Cardiac septum (tissue), 1 donor: ENCODE measurements at regions not wholly inside any gene's neighbourhood (a gene's known extent, or its start where the extent isn't known, plus 50 kb on each side); places are given as distances from the start of the nearest gene placed in this dataset.

Experiments used
- DNase-seq: peaks from one replicate; pipeline ENCODE4 v3.0.0-alpha.2; 2020; ENCODE audit warnings: low spot score
- intact Hi-C: fragments of 100-400 bp; cut with DNase I; formaldehyde crosslinking; loops from one replicate; pipeline ENCODE4 v1.14.0; 2022
- donor health status: DM: no; HTN: no; CAD: no.

DNA sequence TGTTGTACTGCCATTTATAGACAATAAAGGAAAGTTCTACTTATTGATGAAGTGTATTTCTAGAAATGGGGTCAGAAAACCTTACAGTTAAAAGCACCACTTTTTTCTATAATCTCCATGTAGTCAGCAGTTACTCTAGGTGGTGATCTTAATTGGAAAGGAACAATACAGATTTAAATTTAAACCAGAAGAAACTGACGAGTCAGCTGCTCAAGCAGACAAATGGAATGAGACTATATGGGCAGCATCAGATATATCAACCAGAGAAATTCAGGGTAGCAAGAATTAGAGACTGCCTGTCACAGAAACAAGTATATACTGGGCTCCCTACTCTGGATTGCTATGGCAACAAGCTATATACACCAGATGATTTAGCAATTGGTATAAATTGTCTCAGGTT is 99.6 kb upstream of the SCG2 start:
- intact Hi-C loops: no loop called here
- no peak for DNase-seq

DNA sequence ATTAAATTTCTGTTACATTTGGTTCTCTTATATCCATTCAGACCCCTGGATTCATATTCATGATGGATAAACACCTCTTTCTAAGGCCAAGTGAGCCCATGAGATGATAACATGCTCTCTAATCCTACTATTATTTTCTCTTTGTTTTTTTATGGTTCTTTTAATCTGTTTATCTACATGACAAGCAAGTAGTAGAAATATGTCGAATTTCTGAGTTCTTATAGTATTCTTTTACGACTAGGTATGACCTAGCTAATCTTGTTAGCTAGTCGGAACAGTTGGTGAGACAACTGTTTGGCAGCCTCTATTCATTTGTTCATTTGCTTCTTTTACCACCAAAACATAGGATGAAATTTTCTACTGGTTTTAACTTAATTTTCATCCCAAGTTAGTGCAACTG is 98.1 kb upstream of the SCG2 start:
- intact Hi-C loops: no loop called here
- DNase-seq: no peak

DNA sequence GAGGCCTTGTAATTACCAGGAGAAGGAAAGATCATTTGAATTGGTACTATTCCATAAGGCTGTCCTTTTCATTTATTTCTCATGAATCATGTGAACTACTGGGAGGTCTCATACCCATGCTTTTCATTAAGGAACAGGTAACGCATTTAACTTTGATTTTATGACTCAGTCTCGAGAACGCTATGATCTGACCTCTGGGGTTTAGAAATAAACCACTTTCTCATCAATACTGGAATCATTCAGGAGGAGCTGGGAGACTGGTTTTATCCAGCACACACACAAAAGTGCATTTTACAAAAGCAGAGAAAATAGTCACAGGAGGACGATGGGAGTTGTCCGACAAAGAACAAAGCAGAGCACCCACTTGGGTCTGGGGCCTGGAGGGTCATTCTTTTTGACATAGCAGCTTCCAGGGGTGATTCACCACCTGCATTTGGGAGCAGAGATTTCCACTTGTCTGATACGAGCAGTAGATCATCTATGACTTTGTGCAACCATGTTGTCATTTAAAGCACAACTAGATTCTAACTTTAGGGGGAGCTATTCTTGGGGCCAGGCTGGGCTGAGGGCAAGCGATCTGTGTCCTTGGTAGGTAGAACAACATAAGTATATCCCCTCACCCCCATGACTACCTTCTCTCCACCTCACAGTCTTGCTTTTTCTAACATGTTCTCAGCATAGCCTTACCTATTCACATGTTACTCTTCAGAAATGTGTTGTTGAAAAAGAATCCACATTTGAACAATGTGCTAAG is 95.9 kb upstream of the SCG2 start:
- no peak for DNase-seq
- intact Hi-C loops: no loop called here

DNA sequence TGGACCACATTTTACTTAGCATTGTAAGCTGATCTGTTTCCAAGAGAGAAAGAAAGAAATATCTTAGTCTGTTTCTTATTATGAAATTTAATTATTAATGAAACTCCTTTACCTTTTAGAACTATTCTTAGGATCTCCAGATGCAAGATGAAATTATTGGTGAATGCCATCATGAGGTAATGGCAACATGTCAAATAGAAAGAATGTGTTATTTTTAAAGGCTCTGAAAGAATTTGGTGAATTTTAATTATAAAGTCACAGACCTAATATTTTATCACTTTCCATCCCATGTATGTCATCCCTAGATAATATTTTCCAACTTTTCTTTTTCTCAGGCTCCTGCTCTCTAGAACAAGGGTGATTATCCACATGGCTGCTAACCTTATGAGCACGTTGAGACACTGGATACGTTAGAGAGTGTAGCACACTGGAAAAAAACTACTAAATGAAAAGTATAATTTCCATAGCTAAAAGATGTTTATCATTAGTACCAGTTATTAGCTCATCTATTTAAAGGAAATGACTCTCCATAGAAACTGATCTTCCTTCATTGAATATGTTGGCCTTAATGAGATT is 95.2 kb upstream of the SCG2 start:
- DNase-seq: no peak
- intact Hi-C loops: no loop called here

DNA sequence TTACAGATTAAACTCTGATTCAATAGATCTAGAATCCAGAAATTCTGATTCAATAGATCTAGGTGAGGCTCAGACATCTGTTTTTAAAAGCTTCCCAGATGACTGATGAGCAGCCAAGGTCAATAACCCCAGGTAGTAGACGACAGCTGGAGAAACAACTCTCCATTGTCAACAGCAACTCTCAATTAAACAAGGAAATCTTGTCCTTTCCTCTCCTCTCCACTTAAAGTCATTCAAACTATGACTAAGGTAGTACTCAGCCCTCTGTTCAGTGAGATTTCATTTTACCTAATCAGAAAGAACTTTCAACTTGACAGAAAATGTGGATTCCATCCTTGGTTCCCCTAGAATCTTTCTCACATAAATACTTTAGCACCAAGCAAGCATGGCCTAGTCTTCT is 94.6 kb upstream of the SCG2 start:
- no peak for DNase-seq
- intact Hi-C loops: no loop called here

DNA sequence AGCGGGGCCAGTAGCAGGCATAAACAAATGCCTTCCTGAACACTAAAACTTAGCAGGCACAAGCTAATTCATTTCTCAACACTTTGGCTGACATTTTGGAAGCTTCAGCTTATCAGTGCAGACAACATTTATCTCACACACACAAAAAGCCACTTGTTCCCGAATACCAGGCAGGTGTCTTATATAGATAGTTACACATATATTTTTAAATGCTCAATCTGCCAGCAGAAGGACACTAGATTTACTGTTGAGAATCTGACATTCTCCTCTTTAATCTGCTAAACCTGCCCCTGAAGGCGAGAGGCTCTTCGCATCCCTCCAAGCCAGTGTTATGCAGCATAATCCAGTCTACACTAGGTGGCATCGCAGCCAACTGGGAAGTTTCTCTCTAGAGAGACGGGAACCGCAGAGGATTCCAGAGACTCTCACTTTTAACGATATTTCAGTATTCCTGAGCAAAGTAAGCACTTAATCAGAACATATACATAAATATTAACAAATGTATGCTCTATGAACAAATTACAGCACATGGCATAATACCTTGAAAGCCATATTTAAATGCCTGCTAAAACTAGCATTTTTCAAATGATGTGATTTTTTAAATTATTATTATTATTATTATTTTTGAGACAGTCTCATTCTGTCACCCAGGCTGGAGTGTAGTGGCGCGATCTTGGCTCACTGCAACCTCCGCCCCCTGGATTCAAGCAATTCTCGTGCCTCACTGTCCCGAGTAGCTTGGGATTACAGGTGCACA is 90.2 kb upstream of the SCG2 start:
- DNase-seq: no peak
- intact Hi-C loops: loop anchor here (1.0 kb wide), 1 partner anchor 105 kb away; no protein-coding TSS in a partner anchor

DNA sequence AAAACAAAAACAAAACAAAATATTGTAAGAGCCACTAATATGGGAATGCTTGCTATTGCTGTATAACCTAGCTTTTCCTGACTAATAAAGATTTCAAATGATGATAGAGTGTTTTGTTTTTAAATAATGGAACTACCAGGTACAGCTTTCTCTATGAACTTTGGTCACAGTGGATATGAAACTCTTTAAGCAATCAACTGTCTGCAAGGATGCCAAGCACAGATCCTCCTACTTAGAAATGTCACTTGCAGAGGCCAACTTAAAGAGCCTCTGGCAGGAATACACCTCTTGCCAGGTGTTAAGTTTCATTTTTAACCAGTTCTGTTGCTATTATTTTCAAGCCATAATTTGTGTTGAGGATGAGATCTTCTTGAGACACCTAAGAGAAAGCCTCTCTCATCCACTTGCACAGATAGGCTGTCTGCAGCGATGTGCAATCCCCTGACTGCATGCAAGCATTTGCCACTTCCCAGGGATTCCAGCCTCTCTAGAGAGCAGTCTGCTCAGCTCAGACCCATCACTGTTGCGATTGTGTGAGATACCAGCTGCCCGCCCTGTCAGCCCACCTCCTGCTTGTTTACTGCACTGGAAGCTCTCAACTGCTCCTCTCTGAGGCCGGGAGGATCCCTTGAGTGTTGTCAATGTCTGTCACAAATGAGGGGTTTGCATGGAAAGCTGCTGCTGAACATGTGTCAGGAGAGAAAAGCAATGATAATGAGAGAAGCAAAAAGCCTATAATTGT is 86.1 kb upstream of the SCG2 start:
- intact Hi-C loops: no loop called here
- no peak for DNase-seq

DNA sequence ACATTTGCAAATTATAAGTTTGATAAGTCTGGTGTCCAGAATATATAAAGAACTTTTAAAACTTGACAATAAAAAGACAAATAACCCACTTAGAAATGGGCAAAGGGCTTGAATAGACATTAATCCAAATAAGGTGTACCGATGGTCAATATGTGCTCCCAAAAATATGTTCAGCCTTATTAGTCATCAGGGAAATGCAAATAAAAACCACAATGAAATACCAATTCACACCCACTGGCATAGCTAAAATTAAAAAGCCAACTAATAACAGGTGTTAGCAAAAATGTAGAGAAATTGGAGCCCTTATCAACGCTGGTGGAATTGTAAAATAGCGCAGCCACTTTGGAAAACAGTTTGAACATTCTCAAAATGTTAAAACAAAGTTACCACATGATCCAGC is 79.0 kb upstream of the SCG2 start:
- DNase-seq: no peak
- intact Hi-C loops: no loop called here

DNA sequence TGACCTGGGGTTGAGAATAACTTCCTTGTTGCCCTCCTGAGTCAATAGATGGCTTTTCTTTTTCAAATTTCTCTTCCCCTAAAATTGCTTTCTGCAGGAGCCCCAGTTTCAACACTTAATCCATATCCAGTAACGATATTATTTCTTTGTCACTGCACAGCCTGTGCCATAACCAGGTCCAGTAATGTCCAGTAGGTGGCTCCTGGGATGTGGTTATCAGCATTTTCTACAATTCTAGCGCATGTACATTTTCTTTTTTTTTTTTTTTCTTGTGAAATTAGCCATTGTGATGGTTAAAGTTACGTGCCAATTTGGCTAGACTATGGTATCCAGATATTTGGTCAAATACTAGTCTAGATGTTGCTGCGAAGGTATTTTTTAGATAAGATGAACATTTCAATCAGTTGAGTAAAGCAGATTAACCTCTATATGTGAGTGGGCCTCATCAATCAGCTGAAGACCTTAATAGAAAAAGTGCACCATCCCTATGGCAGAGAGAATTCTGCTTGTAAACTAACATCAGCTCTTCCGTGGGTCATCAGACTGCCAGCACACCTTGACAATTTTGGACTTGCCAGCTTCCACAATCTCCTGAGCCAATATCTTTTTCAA is 72.9 kb upstream of the SCG2 start:
- no peak for DNase-seq
- intact Hi-C loops: loop anchor here (5.0 kb wide), 1 partner anchor 122 kb away; no protein-coding TSS in a partner anchor

DNA sequence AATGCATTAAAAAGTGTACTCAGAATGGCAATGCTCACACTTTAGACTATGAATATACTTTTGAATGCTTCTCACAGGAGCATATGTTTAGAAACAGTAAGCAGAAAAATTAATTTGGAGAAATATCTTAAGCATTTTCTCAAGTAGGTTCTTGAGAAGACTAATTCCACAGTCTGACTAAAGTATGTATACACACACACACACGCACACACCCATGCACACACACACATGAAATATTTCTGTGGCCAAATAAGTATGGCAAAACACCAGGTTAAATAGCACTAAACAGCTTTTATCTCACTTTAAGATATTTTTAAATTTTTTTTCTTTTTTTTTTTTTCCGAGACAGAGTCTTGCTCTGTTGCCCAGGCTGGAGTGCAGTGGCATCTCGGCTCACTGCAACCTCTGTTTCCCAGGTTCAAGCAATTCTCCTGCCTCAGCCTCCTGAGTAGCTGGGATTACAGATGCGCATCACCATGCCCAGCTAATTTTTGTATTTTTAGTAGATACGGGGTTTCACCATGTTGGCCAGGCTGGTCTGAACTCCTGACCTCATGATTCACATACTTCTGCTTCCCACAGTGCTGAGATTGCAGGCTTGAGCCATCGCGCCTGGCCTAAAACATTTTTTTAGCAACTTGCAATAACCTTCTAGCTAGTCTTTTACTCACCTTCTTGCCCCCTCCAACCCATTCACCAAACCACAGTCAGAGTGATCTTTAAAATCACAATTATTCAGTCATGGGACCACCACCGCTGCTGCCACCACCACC is 67.5 kb upstream of the SCG2 start:
- intact Hi-C loops: no loop called here
- no peak for DNase-seq

DNA sequence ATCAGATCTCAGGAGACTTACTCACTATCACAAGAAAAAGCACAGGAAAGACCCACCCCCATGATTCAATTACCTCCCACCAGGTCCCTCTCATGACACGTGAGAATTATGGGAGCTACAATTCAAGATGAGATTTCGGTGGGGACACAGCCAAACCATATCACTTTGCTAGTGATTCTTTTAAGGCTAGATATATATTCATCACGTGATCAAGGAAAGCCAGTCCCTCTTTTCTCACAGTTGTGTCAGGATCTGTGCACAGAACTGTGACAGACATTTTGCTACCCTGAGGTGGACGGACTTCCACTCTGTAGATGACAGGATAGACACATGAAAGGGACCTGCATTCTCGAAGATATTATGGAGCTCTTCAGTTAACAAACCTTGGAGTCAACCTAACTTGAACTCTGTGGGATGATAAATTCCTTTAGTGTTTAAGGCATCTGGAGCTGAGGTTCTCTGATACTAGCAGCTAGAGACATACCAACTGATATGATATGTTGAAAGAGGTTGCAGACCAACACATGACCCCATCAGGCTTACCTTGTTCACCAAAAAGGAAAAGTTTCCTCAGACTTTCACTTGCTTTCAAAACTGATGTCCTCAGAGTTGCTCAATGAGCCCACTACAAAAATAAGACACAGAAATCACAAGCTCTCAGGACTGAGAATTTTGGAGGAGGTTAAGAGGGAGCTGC is 66.3 kb upstream of the SCG2 start:
- intact Hi-C loops: no loop called here

DNA sequence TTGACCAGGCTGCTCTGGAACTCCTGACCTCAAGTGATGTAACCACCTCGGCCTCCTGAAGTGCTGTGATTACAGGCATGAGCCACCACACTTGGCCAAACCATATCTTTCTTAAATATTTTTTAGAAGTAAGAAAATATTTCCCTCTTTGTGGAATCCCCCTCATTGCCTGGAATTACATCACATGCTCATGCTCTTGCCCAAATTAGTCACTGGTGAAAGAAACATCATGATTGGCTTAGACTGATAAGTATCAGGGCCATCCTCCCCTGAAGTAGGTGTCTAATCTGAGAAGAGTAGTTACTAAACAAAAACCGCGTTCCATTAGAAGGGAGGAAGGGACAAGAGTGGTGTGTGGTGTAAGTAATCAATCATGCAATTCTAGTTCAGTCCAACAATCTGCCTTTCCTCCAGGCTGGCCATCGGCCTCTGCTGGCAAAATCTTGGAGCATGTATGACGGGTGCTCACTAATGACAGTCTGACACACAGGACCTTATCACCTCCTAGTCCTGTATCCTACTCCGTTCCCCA is 52.3 kb upstream of the SCG2 start:
- no peak for DNase-seq
- intact Hi-C loops: no loop called here

More for the DNA sequence above, 66.3 kb upstream of the SCG2 start:
- DNase-seq: no peak

DNA sequence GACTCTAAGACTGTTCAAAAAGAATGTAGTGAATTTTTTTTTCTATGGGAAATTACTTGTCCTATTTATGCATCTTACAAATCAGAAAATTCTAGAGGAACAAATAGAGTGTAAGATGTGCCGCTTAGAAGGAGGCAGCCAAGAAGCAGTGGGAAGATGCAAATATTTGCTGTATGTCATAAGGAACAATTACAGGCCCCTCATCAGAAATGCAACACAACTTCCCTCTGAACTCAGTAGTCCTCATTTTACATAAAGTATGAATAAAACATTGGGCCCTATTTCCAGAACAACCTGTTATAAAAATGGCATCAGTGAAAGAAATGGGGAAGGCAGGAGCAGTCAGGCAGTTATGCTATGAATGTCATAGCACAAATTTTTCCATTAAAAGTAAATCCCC is 50.7 kb upstream of the SCG2 start:
- no peak for DNase-seq
- intact Hi-C loops: no loop called here

DNA sequence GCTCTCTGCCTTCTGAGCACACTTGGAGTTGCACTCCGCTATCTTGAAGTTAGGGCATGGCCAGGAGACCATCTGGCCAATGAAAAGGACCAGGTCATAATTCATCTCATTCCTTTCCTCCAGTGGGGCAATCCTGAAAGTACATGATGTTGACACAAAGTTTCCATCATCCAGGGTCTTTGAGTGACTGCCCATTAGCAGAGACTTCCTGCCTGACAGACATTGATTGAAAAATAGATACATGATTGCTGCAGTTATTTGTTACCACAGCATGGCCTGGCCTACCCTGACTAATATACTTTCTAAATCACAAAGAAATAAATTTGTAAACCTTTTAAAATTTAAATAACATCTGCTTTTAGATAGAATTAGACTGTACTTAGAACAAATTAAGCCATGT is 50.0 kb upstream of the SCG2 start:
- intact Hi-C loops: no loop called here
- DNase-seq: no peak
